SK-N-SH (cell line): ENCODE measurements at regions not wholly inside any gene's neighbourhood (a gene's known extent, or its start where the extent isn't known, plus 50 kb on each side); places are given as distances from the start of the nearest gene placed in this dataset.

Experiments
- CTCF ChIA-PET: fragments of 300-600, 350-600 bp; formaldehyde crosslinking; extraction: SDS; loops from one replicate; lab custom pipeline; 2021; lab: Yijun Ruan, JAX
- POLR2A ChIA-PET: fragments of 350-600 bp; sonication (Branson Sonifier 250); formaldehyde crosslinking; extraction: SDS; loops from one replicate; lab custom pipeline; 2020; ENCODE audit warnings: antibody characterized with exemption, inconsistent platforms; lab: Yijun Ruan, JAX
- DNase-seq: peaks from one replicate; pipeline ENCODE4 v3.0.0; 2012
- H2AFZ ChIP-seq: fragments of 200-600 bp; sonication (generic); 2 replicates; pipeline ENCODE4 v1.8.1; 2016; ENCODE audit warnings: antibody characterized with exemption, mild to moderate bottlenecking, low read depth
- H3F3A ChIP-seq: fragments of 200-600 bp; sonication (generic); replicated peaks from 2 replicates; pipeline ENCODE3; 2016; ENCODE audit warnings: antibody characterized with exemption, mild to moderate bottlenecking; ENCODE audit not compliant: insufficient read depth
- H3K27ac ChIP-seq, 2 experiments: fragments of 200-500 bp in 1 of 2; fragments of 200-600 bp in 1 of 2; sonication (Bioruptor generic) in 1 of 2; sonication (generic), shearing (Covaris generic) in 1 of 2; 2 replicates each; pipeline versions ENCODE4 v1.5.1 to v1.6.1; 2014 to 2016; ENCODE audit warnings: low read depth in 2 of 2, inconsistent platforms in 1 of 2, low read length in 1 of 2, mild to moderate bottlenecking in 1 of 2, mixed read lengths in 1 of 2
- H3K27me3 ChIP-seq: fragments of 200-600 bp; sonication (generic), shearing (Covaris generic); 2 replicates; pipeline ENCODE4 v1.6.1; 2016; ENCODE audit warnings: mixed run types; ENCODE audit not compliant: insufficient read depth
- H3K36me3 ChIP-seq, 2 experiments: fragments of 200-500 bp in 1 of 2; fragments of 200-600 bp in 1 of 2; sonication (Bioruptor generic) in 1 of 2; sonication (generic) in 1 of 2; replicated peaks in 1 of 2; 2 replicates each; pipeline versions ENCODE3 to v1.5.1; 2014 to 2016; ENCODE audit warnings: low read length in 1 of 2, mild to moderate bottlenecking in 1 of 2; ENCODE audit not compliant: insufficient read depth in 2 of 2, control insufficient read depth in 1 of 2
- H3K4me1 ChIP-seq, 2 experiments: fragments of 200-500 bp in 1 of 2; fragments of 200-600 bp in 1 of 2; sonication (Bioruptor generic) in 1 of 2; sonication (generic), shearing (Covaris generic) in 1 of 2; 2 replicates each; pipeline versions ENCODE4 v1.5.1 to v1.6.1; 2014 to 2016; ENCODE audit warnings: low read depth in 1 of 2, low read length in 1 of 2, mixed run types in 1 of 2; ENCODE audit not compliant: insufficient read depth in 2 of 2, control insufficient read depth in 1 of 2
- H3K4me2 ChIP-seq: fragments of 200-600 bp; sonication (generic), shearing (Covaris generic); 2 replicates; pipeline ENCODE4 v1.6.1; 2017; ENCODE audit warnings: mixed run types
- H3K4me3 ChIP-seq, 2 experiments: fragments of 200-500 bp in 1 of 2; fragments of 200-600 bp in 1 of 2; sonication (Bioruptor generic) in 1 of 2; sonication (generic), shearing (Covaris generic) in 1 of 2; 2 replicates each; pipeline versions ENCODE4 v1.5.1 to v1.8.1; 2014 to 2016; ENCODE audit warnings: low read depth in 2 of 2, inconsistent platforms in 1 of 2, low read length in 1 of 2, mild to moderate bottlenecking in 1 of 2, mixed read lengths in 1 of 2, moderate library complexity in 1 of 2
- H3K79me2 ChIP-seq: fragments of 200-600 bp; sonication (generic); 2 replicates; pipeline ENCODE4 v1.8.1; 2017; ENCODE audit warnings: mild to moderate bottlenecking; ENCODE audit not compliant: insufficient read depth
- H3K9ac ChIP-seq: fragments of 200-600 bp; sonication (generic); 2 replicates; pipeline ENCODE4 v1.6.1; 2017; ENCODE audit warnings: mixed run types
- H3K9me2 ChIP-seq: fragments of 200-600 bp; sonication (generic); 2 replicates; pipeline ENCODE4 v1.6.1; 2017; ENCODE audit warnings: mixed run types
- H3K9me3 ChIP-seq: fragments of 200-600 bp; sonication (generic); 2 replicates; pipeline ENCODE4 v1.6.1; 2017; ENCODE audit warnings: mixed run types, mild to moderate bottlenecking, moderate library complexity
- H4K20me1 ChIP-seq: fragments of 200-600 bp; sonication (generic); 2 replicates; pipeline ENCODE4 v1.6.1; 2017; ENCODE audit warnings: mild to moderate bottlenecking, mixed run types; ENCODE audit not compliant: insufficient read depth
- CHD2 ChIP-seq: fragments of 150-350 bp; IDR thresholded peaks from 2 replicates; pipeline ENCODE4 v1.6.1; 2018; ENCODE audit warnings: low read length; ENCODE audit not compliant: partially characterized antibody
- CTCF ChIP-seq: fragments of 200-600 bp; sonication (generic); IDR thresholded peaks from 2 replicates; pipeline ENCODE4 v1.6.1; 2017; ENCODE audit warnings: antibody characterized with exemption, mild to moderate bottlenecking, moderate library complexity
- ELF1 ChIP-seq: IDR thresholded peaks from 2 replicates; pipeline ENCODE4 v1.4.0; 2012
- EP300 ChIP-seq, 2 experiments: IDR thresholded peaks; 2 replicates each; pipeline versions ENCODE4 v1.4.0 to v1.6.1; 2012; ENCODE audit warnings: borderline replicate concordance in 1 of 2, low read depth in 1 of 2, low read length in 1 of 2
- FOSL2 ChIP-seq: IDR thresholded peaks from 2 replicates; pipeline ENCODE4 v1.4.0; 2012; ENCODE audit warnings: low read depth, mild to moderate bottlenecking, moderate library complexity, borderline replicate concordance
- FOXM1 ChIP-seq: IDR thresholded peaks from 2 replicates; pipeline ENCODE4 v1.4.0; 2012; ENCODE audit warnings: low read depth, mild to moderate bottlenecking
- IRF3 ChIP-seq: fragments of 150-350 bp; IDR thresholded peaks from 2 replicates; pipeline ENCODE4 v1.6.1; 2016; ENCODE audit warnings: mild to moderate bottlenecking, low read depth, low read length
- JUND ChIP-seq: IDR thresholded peaks from 2 replicates; pipeline ENCODE4 v1.4.0; 2012
- MXI1 ChIP-seq: IDR thresholded peaks from 2 replicates; pipeline ENCODE4 v1.6.1; 2012; ENCODE audit warnings: mild to moderate bottlenecking, low read depth, low read length, improper control_type of control experiment
- POLR2AphosphoS5 ChIP-seq: IDR thresholded peaks from 2 replicates; pipeline ENCODE4 v1.6.1; 2012; ENCODE audit warnings: low read depth, low read length
- RCOR1 ChIP-seq: fragments of 150-350 bp; IDR thresholded peaks from 2 replicates; pipeline ENCODE4 v1.6.1; 2017; ENCODE audit warnings: antibody characterized with exemption, low read length
- REST ChIP-seq: IDR thresholded peaks from 2 replicates; pipeline ENCODE4 v1.6.1; 2012; ENCODE audit warnings: mild to moderate bottlenecking, low read depth, low read length, moderate library complexity
- TAF1 ChIP-seq: IDR thresholded peaks from 2 replicates; pipeline ENCODE4 v1.6.1; 2012; ENCODE audit warnings: low read depth, mild to moderate bottlenecking, low read length, moderate library complexity, borderline replicate concordance
- TCF12 ChIP-seq: IDR thresholded peaks from 2 replicates; pipeline ENCODE4 v1.4.0; 2012
- TEAD4 ChIP-seq: IDR thresholded peaks from 2 replicates; pipeline ENCODE4 v1.4.0; 2012; ENCODE audit warnings: mild to moderate bottlenecking, borderline replicate concordance; ENCODE audit not compliant: insufficient read depth
- USF2 ChIP-seq: fragments of 150-350 bp; IDR thresholded peaks from 2 replicates; pipeline ENCODE4 v1.6.1; 2017; ENCODE audit warnings: antibody characterized with exemption, low read length, low read depth, borderline replicate concordance
- YY1 ChIP-seq: IDR thresholded peaks from 2 replicates; pipeline ENCODE4 v1.4.0; 2012; ENCODE audit warnings: low read depth, mild to moderate bottlenecking
- WGBS: methylation state at CpG from one replicate; pipeline ENCODE4 v1.1.6; 2017; ENCODE audit warnings: low lambda C conversion rate; 5-methylcytosine and 5-hydroxymethylcytosine counted together

GRCh38 chr6:81857812-81858211, 105.3 kb upstream of the TENT5A start:
- no peak overlapping the region for H3K27ac ChIP-seq
- CTCF ChIA-PET = no interaction called here
- TF ChIP-seq JUND = no peak
- TF ChIP-seq ELF1 = no peak
- no peak for TF ChIP-seq IRF3
- no peak for TF ChIP-seq RCOR1
- no peak for TF ChIP-seq YY1
- no peak for TF ChIP-seq TCF12
- TF ChIP-seq, all 33 proteins: peak for 0
- Histone ChIP-seq H3K4me2 (no peak overlapping the region), H3K9me3 (no peaks in the 10 kb centered on the region), H3K4me1 (no peaks in the 10 kb centered on the region), H3K4me3 (no peak overlapping the region), H2AFZ (no peak overlapping the region), H3K27me3 (no peaks in the 10 kb centered on the region), H3K36me3 (no peaks in the 10 kb centered on the region), H3F3A (peaks cover 8% of the 10 kb centered on the region), H4K20me1 (no peaks in the 10 kb centered on the region), H3K79me2 (no peaks in the 10 kb centered on the region), H3K9me2 (no peaks in the 10 kb centered on the region), H3K9ac (no peak overlapping the region)
- no peak for DNase-seq
- POLR2A ChIA-PET = no interaction called here

GRCh38 chr6:81856872-81857271, 104.4 kb upstream of the TENT5A start:
- no peak for DNase-seq
- H3K4me3 ChIP-seq = no peak overlapping the region
- TF ChIP-seq CTCF (no peak), USF2 (no peak), EP300 (IDR thresholded peaks at IDR 0.05; ENCODE audit: borderline replicate concordance in 1 of 2, low read depth in 1 of 2, low read length in 1 of 2) (no peak), TAF1 (no peak), POLR2AphosphoS5 (no peak), TEAD4 (no peak), IRF3 (no peak), CHD2 (no peak), REST (no peak), YY1 (no peak), FOSL2 (no peak), MXI1 (no peak), FOXM1 (no peak), RCOR1 (no peak)
- ChIA-PET CTCF (no interaction called here), POLR2A (no interaction called here)
- no peaks in the 10 kb centered on the region for H3K9me2 ChIP-seq
- no peaks in the 10 kb centered on the region for H3K79me2 ChIP-seq
- no peaks in the 10 kb centered on the region for H4K20me1 ChIP-seq
- no peaks in the 10 kb centered on the region for H3K36me3 ChIP-seq
- whole genome bisulfite sequencing = 28% methylated on average over 1 of the region's 1 CpG
- peaks cover 8% of the 10 kb centered on the region for H3F3A ChIP-seq
- no peaks in the 10 kb centered on the region for H3K4me1 ChIP-seq
- H3K4me2 ChIP-seq = no peak overlapping the region
- no peaks in the 10 kb centered on the region for H3K27me3 ChIP-seq
- H2AFZ ChIP-seq = no peak overlapping the region
- H3K27ac ChIP-seq = no peak overlapping the region
- no peaks in the 10 kb centered on the region for H3K9me3 ChIP-seq
- H3K9ac ChIP-seq = no peak overlapping the region
